Tibial nerve (tissue), 4 donors: ENCODE measurements at regions not wholly inside any gene's neighbourhood (a gene's known extent, or its start where the extent isn't known, plus 50 kb on each side); places are given as distances from the start of the nearest gene placed in this dataset.

Experiments used
- EP300 ChIP-seq, 2 donors: sonication (generic); formaldehyde crosslinking; IDR thresholded peaks; one replicate each; pipeline ENCODE4 v1.6.1; 2017; ENCODE audit warnings: antibody characterized with exemption in 2 of 2, mild to moderate bottlenecking in 1 of 2
- POLR2A ChIP-seq, 2 donors: fragments of 450-650 bp; IDR thresholded peaks; one replicate each; pipeline ENCODE4 v1.6.1; 2017; ENCODE audit warnings: antibody characterized with exemption in 2 of 2, mild to moderate bottlenecking in 2 of 2, moderate library complexity in 2 of 2
- TF ChIP-seq, protein P1 (sequence below), 5 experiments: fragments of 200-600 bp in 3 of 5; fragments of 450-650 bp in 2 of 5; sonication (generic) in 3 of 5; IDR thresholded peaks; one replicate each; pipeline ENCODE4 v1.5.1; 2016 to 2019; ENCODE audit warnings: antibody characterized with exemption in 5 of 5, mild to moderate bottlenecking in 3 of 5, moderate library complexity in 2 of 5

DNA sequence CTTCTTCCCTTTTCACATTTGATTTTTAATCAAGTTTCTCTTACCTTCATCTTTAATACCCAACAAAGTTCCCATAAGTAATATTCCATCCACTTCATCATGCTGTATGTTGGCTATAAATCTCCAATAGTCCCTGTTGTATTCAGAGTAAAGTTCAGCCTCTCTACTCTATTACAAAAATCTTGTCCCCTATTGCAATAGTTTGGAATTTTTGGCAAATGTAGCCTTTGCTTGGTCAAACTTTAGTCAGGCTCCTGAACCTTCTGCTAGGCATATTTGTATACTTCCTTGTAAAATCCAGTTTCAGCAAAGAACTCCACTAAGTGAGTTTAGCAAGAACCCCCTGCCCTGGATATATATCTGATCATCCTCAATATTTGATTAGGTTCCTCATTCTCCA lies 54.0 kb upstream of the PACRGL start:
- TF ChIP-seq, protein P1, sequence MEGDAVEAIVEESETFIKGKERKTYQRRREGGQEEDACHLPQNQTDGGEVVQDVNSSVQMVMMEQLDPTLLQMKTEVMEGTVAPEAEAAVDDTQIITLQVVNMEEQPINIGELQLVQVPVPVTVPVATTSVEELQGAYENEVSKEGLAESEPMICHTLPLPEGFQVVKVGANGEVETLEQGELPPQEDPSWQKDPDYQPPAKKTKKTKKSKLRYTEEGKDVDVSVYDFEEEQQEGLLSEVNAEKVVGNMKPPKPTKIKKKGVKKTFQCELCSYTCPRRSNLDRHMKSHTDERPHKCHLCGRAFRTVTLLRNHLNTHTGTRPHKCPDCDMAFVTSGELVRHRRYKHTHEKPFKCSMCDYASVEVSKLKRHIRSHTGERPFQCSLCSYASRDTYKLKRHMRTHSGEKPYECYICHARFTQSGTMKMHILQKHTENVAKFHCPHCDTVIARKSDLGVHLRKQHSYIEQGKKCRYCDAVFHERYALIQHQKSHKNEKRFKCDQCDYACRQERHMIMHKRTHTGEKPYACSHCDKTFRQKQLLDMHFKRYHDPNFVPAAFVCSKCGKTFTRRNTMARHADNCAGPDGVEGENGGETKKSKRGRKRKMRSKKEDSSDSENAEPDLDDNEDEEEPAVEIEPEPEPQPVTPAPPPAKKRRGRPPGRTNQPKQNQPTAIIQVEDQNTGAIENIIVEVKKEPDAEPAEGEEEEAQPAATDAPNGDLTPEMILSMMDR (IDR thresholded peaks at IDR 0.05) = no peak
- TF ChIP-seq POLR2A (IDR thresholded peaks at IDR 0.05) (no peak), EP300 (IDR thresholded peaks at IDR 0.05) (no peak)
